ENCODE measurements at regions not wholly inside any gene's neighbourhood (a gene's known extent, or its start where the extent isn't known, plus 50 kb on each side); places are given as distances from the start of the nearest gene placed in this dataset.

- no peak for DNase-seq (ENCODE audit: low spot score)
- in situ Hi-C loops (cut with MboI; ENCODE audit: low pct_unique_long_range_greater_than_20kb, low sequenced_read_pairs, unreplicated experiment) = no loop called here
- TF ChIP-seq CTCF (IDR thresholded peaks at IDR 0.05; ENCODE audit: extremely low read depth, insufficient read depth, missing control alignments) = no peak
Observed at GRCh38 chr12:46535376-46535775, 162.8 kb upstream of the SLC38A2 start.

- TF ChIP-seq CTCF (IDR thresholded peaks at IDR 0.05; ENCODE audit: extremely low read depth, insufficient read depth, missing control alignments) = no peak
- DNase-seq (ENCODE audit: low spot score) = no peak
- in situ Hi-C loops (cut with MboI; ENCODE audit: low pct_unique_long_range_greater_than_20kb, low sequenced_read_pairs, unreplicated experiment) = no loop called here
Observed at GRCh38 chr12:46534327-46534840, 161.8 kb upstream of the SLC38A2 start.

- no peak for TF ChIP-seq CTCF (IDR thresholded peaks at IDR 0.05; ENCODE audit: extremely low read depth, insufficient read depth, missing control alignments)
- DNase-seq (ENCODE audit: low spot score) = no peak
- in situ Hi-C loops (cut with MboI; ENCODE audit: low pct_unique_long_range_greater_than_20kb, low sequenced_read_pairs, unreplicated experiment) = no loop called here
Observed at GRCh38 chr12:46533723-46534122, 161.2 kb upstream of the SLC38A2 start.

GRCh38 chr12:46531804-46532203, 159.2 kb upstream of the SLC38A2 start:
- in situ Hi-C loops (cut with MboI; ENCODE audit: low pct_unique_long_range_greater_than_20kb, low sequenced_read_pairs, unreplicated experiment) = no loop called here
- TF ChIP-seq CTCF (IDR thresholded peaks at IDR 0.05; ENCODE audit: extremely low read depth, insufficient read depth, missing control alignments) = no peak
- DNase-seq (ENCODE audit: low spot score) = no peak

- TF ChIP-seq CTCF (IDR thresholded peaks at IDR 0.05; ENCODE audit: extremely low read depth, insufficient read depth, missing control alignments) = no peak
- in situ Hi-C loops (cut with MboI; ENCODE audit: low pct_unique_long_range_greater_than_20kb, low sequenced_read_pairs, unreplicated experiment) = no loop called here
- no peak for DNase-seq (ENCODE audit: low spot score)
Observed at GRCh38 chr12:46531059-46531785, 158.6 kb upstream of the SLC38A2 start.

- in situ Hi-C loops (cut with MboI; ENCODE audit: low pct_unique_long_range_greater_than_20kb, low sequenced_read_pairs, unreplicated experiment) = no loop called here
- TF ChIP-seq CTCF (IDR thresholded peaks at IDR 0.05; ENCODE audit: extremely low read depth, insufficient read depth, missing control alignments) = no peak
- no peak for DNase-seq (ENCODE audit: low spot score)
Observed at GRCh38 chr12:46530373-46531056, 157.9 kb upstream of the SLC38A2 start.

Measured in GM13977 (cell line).